Right hindlimb (tissue), 1 donor: ENCODE measurements at regions not wholly inside any gene's neighbourhood (a gene's known extent, or its start where the extent isn't known, plus 50 kb on each side); places are given as distances from the start of the nearest gene placed in this dataset.

Source experiments
- DNase-seq: peaks from one replicate; pipeline ENCODE4 v3.0.0-alpha.2; 2018

DNA sequence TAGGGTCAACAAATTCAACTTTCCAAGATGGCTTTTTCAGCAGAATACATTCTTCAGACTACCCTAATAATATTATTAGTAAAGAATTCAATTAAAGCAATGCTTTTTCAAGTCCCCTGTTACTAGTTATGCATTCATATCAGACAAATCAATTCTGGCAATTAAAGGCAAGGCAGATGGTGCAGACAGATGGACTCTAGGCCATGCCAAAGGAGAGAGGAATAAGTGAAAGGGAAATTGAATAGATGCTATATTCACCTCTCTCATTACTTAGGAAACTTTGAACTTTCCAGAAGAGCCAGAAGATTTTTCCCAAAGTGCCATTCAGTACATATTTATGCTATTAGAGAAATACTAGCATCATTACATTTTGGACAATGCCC, 487.7 kb upstream of the RASGRP1 start:
- DNase-seq = no peak

GRCh38 chr15:39053480-39053879, 488.9 kb upstream of the RASGRP1 start:
- no peak for DNase-seq

DNA sequence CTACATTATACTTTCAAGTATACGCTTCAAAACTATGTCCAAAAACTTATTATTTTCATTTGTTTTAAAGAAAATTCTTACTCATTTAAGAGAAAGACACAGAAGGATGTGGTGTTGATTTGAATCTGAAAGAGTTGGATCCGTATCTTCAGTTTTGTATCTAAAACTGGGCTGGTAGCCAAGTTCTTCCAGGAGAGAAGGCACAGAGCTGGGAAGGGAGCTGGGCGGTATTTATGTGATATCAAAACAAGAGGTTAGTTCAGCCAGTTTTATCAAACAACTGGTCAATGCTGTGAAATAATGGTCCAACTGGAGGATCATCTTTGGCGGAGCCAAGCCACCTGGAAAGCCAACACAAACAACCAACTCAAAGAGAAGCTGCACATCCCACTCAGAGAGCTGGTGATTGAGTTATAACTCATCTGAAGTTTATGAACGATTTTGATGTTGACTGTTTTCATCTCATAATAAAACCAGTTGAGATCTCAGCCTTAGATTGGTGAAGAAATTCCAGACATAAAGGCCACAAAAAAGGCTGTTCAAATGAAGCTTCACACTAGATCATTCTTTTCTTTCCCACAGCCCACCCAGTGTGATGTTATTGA, 489.6 kb upstream of the RASGRP1 start:
- no peak for DNase-seq

- DNase-seq = no peak
Measured at GRCh38 chr15:39056357-39056756, 491.7 kb upstream of the RASGRP1 start.

DNA sequence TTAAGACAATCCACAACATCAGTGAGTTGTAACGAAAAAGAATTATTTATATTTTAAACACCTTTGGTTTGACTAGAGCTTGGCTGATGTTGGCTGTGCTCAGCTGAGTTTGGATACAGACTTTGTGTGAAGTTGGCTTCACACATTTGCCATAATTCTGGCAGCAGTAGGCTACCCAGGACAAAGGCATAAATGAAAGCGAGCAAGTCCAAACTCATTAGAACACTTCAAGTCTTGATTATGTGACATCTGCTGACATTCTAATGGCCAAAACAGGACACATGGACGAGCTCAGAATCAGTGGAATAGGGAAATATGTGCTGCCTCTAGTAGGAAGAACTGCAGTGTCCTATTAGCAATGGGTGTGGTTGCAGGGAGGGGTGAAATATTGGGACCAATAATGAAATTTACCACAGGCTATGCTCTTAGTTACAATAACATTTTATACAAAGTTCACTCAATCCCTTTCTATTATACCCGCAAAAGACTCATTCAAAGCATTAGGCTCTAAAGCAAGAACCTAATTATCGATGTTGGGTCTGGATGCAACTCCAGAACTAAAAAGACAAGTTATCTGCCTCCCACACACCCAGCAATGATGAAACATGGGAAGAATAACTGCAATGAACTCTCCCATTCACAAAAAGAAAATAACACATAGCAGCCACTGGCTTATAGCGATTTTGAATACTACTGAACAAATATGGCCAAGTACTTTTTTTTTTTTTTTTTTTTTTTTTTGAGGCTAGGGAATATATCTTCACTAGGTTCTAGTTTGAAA, 493.9 kb upstream of the RASGRP1 start:
- DNase-seq = no peak

DNA sequence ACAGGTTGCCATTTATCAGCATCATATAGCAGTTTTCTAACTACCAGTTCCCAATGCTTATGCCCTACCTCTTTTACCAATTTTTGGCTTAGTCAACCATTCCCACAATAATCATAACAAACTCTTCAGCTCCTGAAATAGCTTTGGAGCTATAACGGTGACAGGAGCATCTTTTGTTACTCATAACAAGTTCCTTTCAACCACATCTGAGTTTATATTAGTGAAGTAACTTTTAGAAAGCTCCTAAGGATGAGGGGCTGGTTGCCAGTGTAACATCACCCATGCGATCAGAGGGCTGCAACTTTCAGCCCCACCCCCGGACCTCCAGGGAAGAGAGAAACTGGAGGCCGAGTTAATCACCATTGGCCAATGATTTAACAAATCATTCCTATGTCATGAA, 495.3 kb upstream of the RASGRP1 start:
- DNase-seq = no peak

- no peak for DNase-seq
Measured at GRCh38 chr15:39061952-39062464, 497.4 kb upstream of the RASGRP1 start.

DNA sequence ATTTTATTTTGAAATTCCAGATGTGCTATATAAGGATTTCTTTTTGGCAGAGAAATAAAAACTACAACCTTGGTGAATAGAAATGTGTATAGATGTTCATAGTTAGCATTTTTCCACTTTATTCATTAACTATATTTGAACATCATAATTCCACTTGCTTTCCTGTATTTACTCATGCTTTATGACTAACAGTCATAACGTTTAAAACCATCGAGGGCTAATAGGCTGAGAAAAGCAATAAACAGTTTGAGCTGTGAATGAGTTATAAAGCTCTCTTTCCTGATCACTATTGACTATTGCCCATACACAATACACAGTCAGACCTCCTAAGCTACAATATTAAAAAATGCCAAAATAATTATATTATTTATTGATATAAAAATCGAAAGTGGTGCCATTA, 502.1 kb upstream of the RASGRP1 start:
- no peak for DNase-seq

GRCh38 chr15:39074341-39074985, 506.4 kb upstream of the THBS1 start:
- no peak for DNase-seq

- DNase-seq = no peak
Measured at GRCh38 chr15:39075311-39075710, 505.6 kb upstream of the THBS1 start.

- no peak for DNase-seq
Measured at GRCh38 chr15:39075756-39076341, 505.0 kb upstream of the THBS1 start.

GRCh38 chr15:39078026-39078425, 502.9 kb upstream of the THBS1 start:
- no peak for DNase-seq

- DNase-seq = peak; percentile 30
Measured at GRCh38 chr15:39079296-39079847, 501.5 kb upstream of the THBS1 start.

- DNase-seq = no peak
Measured at GRCh38 chr15:39083213-39083612, 497.7 kb upstream of the THBS1 start.

- peak; percentile 74 for DNase-seq
Measured at GRCh38 chr15:39084674-39085530, 496.0 kb upstream of the THBS1 start.

DNA sequence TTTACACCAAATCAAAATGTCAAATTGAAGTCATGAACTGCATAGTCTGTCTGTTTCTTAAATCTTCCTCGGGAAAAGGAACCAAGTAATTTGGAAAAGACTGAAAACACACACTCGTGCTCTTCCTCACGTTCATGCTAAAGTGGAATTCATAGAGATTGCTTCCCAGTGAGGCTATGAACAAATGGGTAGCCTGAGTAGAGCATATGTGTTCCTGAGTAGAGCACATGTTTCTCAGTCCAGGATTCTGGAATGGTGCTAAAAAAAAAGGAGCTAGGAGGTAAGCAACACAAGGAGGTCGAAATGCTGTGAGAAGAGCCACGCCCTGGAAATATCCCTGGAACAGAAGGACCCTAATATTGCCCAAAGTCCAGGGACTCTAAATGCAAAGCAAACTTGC, 494.2 kb upstream of the THBS1 start:
- DNase-seq = no peak

GRCh38 chr15:39088156-39088555, 492.7 kb upstream of the THBS1 start:
- no peak for DNase-seq

DNA sequence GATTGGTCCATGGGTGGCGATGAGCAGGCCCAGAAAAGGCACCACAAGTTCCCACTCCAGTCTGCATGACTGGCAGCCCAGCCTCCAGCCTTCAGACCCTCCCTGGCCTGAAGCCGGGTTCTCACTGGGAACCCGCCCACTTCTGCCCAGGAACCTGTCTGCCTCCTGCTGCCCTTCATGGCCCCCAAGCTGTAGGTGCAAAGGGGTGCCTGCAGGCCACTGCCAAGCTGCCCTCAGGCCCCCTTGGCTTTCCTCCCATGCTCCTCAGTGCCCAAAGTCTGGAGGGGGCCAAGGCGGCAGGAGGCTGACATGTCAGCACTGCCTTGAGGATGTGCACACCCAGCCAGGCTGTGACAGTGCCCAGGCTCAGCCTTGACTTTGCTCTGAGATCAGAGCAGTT, 488.5 kb upstream of the THBS1 start:
- no peak for DNase-seq

DNA sequence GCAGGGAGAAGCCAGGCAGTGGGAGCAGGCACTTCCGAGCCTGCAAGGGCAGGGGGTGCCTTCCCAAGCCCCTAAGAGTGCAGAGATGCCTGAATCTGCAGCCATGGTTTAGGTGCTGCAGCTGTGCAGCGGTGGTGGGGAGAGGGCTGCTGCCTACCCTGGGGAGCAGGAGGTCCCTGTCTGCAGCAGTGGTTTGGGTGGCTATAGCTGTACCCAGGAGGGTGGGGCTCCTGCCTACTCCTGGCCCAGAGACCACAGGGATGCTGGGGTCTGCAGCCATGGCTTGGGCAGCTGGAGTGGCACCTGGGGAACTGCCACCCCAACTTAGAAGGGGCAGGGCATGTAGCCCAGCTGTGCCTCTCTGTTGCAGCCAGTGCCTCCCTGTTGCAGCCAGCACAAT, 488.1 kb upstream of the THBS1 start:
- no peak for DNase-seq

DNA sequence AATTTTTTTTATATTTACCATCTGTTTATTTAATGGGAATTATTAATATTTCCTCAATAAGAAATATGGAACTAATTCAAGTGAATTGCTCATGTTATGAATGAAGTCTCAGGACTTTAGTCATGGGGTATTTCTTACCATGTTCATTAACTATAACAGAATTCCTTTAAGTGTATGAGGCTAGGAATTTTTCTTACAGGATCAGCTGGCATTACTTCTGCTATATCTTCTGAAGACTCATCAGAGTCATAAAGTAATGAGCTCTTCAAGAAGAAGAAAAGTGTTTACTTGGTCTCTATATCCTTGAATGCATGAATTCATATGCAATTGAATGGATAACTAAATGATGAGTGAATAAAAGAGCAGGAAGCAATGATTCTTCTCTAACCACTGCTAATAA, 486.8 kb upstream of the THBS1 start:
- no peak for DNase-seq

- DNase-seq = no peak
Measured at GRCh38 chr15:39095218-39095879, 485.5 kb upstream of the THBS1 start.
